OCI-LY1 (cell line): ENCODE measurements at regions not wholly inside any gene's neighbourhood (a gene's known extent, or its start where the extent isn't known, plus 50 kb on each side); places are given as distances from the start of the nearest gene placed in this dataset.

Experiments used
- H2AFZ ChIP-seq: fragments of 200-600 bp; sonication (generic), shearing (Covaris generic); 2 replicates; pipeline ENCODE4 v1.6.0; 2014; ENCODE audit warnings: antibody characterized with exemption, mild to moderate bottlenecking, low read length
- H3F3A ChIP-seq: fragments of 200-600 bp; sonication (generic), shearing (Covaris generic); 2 replicates; pipeline ENCODE4 v1.6.0; 2014; ENCODE audit warnings: mild to moderate bottlenecking, antibody characterized with exemption, low read length, moderate library complexity; ENCODE audit not compliant: insufficient read depth
- H3K27ac ChIP-seq: fragments of 200-600 bp; sonication (generic); 2 replicates; pipeline ENCODE4 v1.5.1; 2014; ENCODE audit warnings: low read length, mixed run types, mild to moderate bottlenecking, low read depth; ENCODE audit not compliant: poor library complexity, severe bottlenecking
- H3K27me3 ChIP-seq: fragments of 200-600 bp; sonication (generic); 2 replicates; pipeline ENCODE4 v1.6.0; 2014; ENCODE audit warnings: antibody characterized with exemption, mild to moderate bottlenecking, low read length, moderate library complexity; ENCODE audit not compliant: insufficient read depth
- H3K36me3 ChIP-seq: fragments of 200-600 bp; sonication (generic); 2 replicates; pipeline ENCODE4 v1.6.1; 2014; ENCODE audit warnings: mild to moderate bottlenecking, antibody characterized with exemption, low read length, moderate library complexity, mixed read lengths; ENCODE audit not compliant: insufficient read depth
- H3K4me1 ChIP-seq: fragments of 200-600 bp; sonication (generic); 2 replicates; pipeline ENCODE4 v1.5.1; 2014; ENCODE audit warnings: mild to moderate bottlenecking, low read length, moderate library complexity; ENCODE audit not compliant: insufficient read depth, severe bottlenecking
- H3K4me2 ChIP-seq: fragments of 200-600 bp; sonication (generic), shearing (Covaris generic); 2 replicates; pipeline ENCODE4 v1.6.1; 2014; ENCODE audit warnings: low read length
- H3K4me3 ChIP-seq: fragments of 200-600 bp; sonication (generic); 2 replicates; pipeline ENCODE4 v1.5.1; 2014; ENCODE audit warnings: low read length, low read depth, mild to moderate bottlenecking, mixed read lengths; ENCODE audit not compliant: poor library complexity, severe bottlenecking
- H3K79me2 ChIP-seq: fragments of 200-600 bp; shearing (Covaris generic); 2 replicates; pipeline ENCODE4 v1.6.1; 2016; ENCODE audit warnings: mixed run types, low read length, mixed read lengths; ENCODE audit not compliant: insufficient read depth
- H3K9ac ChIP-seq: fragments of 200-600 bp; sonication (generic), shearing (Covaris generic); 2 replicates; pipeline ENCODE4 v1.6.1; 2014; ENCODE audit warnings: mild to moderate bottlenecking, low read length, mixed read lengths
- H3K9me2 ChIP-seq: fragments of 200-600 bp; sonication (generic), shearing (Covaris generic); 2 replicates; pipeline ENCODE4 v1.6.1; 2014; ENCODE audit warnings: low read depth, mild to moderate bottlenecking, low read length, mixed read lengths
- H3K9me3 ChIP-seq: fragments of 200-600 bp; shearing (Covaris generic); 2 replicates; pipeline ENCODE4 v1.6.1; 2014; ENCODE audit warnings: low read length, mixed read lengths
- H4K20me1 ChIP-seq: fragments of 200-600 bp; sonication (generic), shearing (Covaris generic); 2 replicates; pipeline ENCODE4 v1.6.0; 2016; ENCODE audit warnings: mild to moderate bottlenecking, low read length; ENCODE audit not compliant: insufficient read depth
- EZH2 ChIP-seq: fragments of 200-600 bp; sonication (generic), shearing (Covaris generic); IDR thresholded peaks from 2 replicates; pipeline ENCODE4 v1.8.0; 2017; ENCODE audit warnings: borderline replicate concordance, mixed run types, mild to moderate bottlenecking, antibody characterized with exemption, low read length, moderate library complexity, mixed read lengths
- TF ChIP-seq, protein P1 (sequence below): fragments of 200-600 bp; sonication (generic), shearing (Covaris generic); IDR thresholded peaks from 2 replicates; pipeline ENCODE4 v1.5.1; 2017; ENCODE audit warnings: mild to moderate bottlenecking, antibody characterized with exemption, low read length, moderate library complexity, mixed read lengths

DNA sequence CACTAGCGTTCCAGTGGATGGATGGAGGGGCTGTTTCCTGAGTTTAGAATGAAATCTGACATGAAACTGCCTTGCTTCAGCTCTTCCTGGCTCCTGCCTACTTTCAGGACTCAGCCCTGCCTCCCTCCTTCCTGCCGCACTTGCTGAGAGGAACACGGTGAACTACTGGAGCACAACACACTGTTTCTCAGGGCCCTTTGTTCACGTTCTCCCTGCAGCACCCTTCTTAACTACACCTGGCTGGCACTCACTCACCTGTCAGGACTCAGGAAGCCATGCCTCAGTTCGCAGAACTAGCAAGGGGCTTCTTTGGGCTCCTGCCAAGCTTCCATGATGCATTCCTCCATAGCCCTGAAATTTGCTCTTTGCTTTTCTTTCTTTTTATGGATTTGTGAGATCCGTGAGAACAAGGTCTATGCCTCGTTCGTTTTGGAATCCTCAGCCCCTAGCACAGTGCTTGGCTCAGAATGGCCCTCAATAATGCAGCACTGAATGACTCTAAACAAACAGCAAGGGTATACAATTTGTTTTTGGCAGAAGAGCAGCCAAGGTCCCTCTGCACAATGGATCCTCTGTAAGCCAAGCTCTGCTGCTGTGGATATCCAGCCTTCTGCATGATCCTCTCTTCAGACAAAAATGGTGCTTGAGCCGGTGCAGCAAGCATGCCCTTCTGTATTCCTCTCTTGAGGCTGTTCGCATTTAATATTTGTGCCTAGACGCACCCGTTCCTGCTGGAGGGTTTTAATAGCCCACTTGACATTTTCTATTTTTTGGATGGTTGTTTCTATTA, 357.0 kb downstream of the TSN start:
- no peaks in the 10 kb centered on the region for H3K79me2 ChIP-seq
- H3K9ac ChIP-seq, result no peak overlapping the region
- H3K4me3 ChIP-seq, result no peak overlapping the region
- H3K4me2 ChIP-seq, result no peak overlapping the region
- H4K20me1 ChIP-seq, result no peaks in the 10 kb centered on the region
- no peak overlapping the region for H2AFZ ChIP-seq
- H3K27me3 ChIP-seq, result no peaks in the 10 kb centered on the region
- H3K9me2 ChIP-seq, result no peaks in the 10 kb centered on the region
- H3K36me3 ChIP-seq, result no peaks in the 10 kb centered on the region
- TF ChIP-seq, protein P1, sequence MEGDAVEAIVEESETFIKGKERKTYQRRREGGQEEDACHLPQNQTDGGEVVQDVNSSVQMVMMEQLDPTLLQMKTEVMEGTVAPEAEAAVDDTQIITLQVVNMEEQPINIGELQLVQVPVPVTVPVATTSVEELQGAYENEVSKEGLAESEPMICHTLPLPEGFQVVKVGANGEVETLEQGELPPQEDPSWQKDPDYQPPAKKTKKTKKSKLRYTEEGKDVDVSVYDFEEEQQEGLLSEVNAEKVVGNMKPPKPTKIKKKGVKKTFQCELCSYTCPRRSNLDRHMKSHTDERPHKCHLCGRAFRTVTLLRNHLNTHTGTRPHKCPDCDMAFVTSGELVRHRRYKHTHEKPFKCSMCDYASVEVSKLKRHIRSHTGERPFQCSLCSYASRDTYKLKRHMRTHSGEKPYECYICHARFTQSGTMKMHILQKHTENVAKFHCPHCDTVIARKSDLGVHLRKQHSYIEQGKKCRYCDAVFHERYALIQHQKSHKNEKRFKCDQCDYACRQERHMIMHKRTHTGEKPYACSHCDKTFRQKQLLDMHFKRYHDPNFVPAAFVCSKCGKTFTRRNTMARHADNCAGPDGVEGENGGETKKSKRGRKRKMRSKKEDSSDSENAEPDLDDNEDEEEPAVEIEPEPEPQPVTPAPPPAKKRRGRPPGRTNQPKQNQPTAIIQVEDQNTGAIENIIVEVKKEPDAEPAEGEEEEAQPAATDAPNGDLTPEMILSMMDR, result no peak
- no peak for TF ChIP-seq EZH2
- H3K9me3 ChIP-seq, result no peaks in the 10 kb centered on the region
- H3F3A ChIP-seq, result no peaks in the 10 kb centered on the region
- H3K27ac ChIP-seq, result no peak overlapping the region
- H3K4me1 ChIP-seq, result no peaks in the 10 kb centered on the region

DNA sequence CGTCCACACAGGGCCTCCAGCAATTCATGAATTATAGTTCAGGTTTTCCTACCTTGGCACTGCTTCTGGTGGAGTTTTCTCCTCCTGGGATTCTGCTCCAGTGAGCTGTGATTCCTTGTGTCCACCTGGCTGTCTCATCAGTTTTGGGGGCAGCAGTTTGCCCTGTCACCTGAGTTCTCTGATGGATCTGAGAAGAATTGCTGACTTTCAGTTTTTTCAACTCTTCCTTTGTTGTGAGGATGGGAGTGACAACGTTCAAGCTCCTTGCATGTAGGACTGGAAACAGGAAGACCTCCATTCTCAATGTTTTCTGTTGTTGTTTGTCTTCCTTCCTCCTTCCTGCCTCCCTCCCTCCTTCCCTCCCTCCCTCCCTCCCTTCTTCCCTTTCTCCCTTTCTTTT, 359.0 kb downstream of the TSN start:
- Histone ChIP-seq H3K4me2 (no peak overlapping the region), H3K79me2 (no peaks in the 10 kb centered on the region), H3K9me2 (no peaks in the 10 kb centered on the region), H3F3A (no peaks in the 10 kb centered on the region), H3K4me3 (no peak overlapping the region), H3K4me1 (no peaks in the 10 kb centered on the region), H3K36me3 (no peaks in the 10 kb centered on the region), H3K9me3 (no peaks in the 10 kb centered on the region), H2AFZ (no peak overlapping the region), H3K27me3 (no peaks in the 10 kb centered on the region), H4K20me1 (no peaks in the 10 kb centered on the region), H3K27ac (no peak overlapping the region), H3K9ac (no peak overlapping the region)
- TF ChIP-seq, protein P1, result no peak
- TF ChIP-seq EZH2, result no peak

- Histone ChIP-seq H2AFZ (no peak overlapping the region), H3F3A (no peaks in the 10 kb centered on the region), H3K9ac (no peak overlapping the region), H3K27ac (no peak overlapping the region), H3K27me3 (no peaks in the 10 kb centered on the region), H3K4me1 (no peaks in the 10 kb centered on the region), H4K20me1 (no peaks in the 10 kb centered on the region), H3K4me3 (no peak overlapping the region), H3K4me2 (no peak overlapping the region), H3K79me2 (no peaks in the 10 kb centered on the region), H3K9me3 (no peaks in the 10 kb centered on the region), H3K9me2 (no peaks in the 10 kb centered on the region), H3K36me3 (no peaks in the 10 kb centered on the region)
- TF ChIP-seq EZH2, result no peak
- TF ChIP-seq, protein P1, result no peak
Measured at GRCh38 chr2:122117371-122117770, 361.9 kb downstream of the TSN start.
